Naive thymus-derived CD4-positive, alpha-beta T cell (primary cell): ENCODE measurements at regions not wholly inside any gene's neighbourhood (a gene's known extent, or its start where the extent isn't known, plus 50 kb on each side); places are given as distances from the start of the nearest gene placed in this dataset.

Experiments
- ATAC-seq: fragments of 150-1000 bp; cut with Tn5 transposase; 2 replicates; pipeline ENCODE4 v1.10.0; 2021; ENCODE audit warnings: mild to moderate bottlenecking, moderate library complexity
- CTCF ChIA-PET: fragments of 350-600 bp; sonication (Branson Sonifier 250); formaldehyde crosslinking; loops from one replicate; lab custom pipeline; 2021; ENCODE audit warnings: antibody characterized with exemption; lab: Charles Lee
- POLR2A ChIA-PET: fragments of 350-600 bp; sonication (Branson Sonifier 250); formaldehyde crosslinking; loops from one replicate; lab custom pipeline; 2021; ENCODE audit warnings: antibody characterized with exemption, inconsistent platforms; lab: Charles Lee
- DNase-seq, 9 donors: peaks; one replicate each; pipeline versions ENCODE4 v3.0.0 to v3.0.0-alpha.2; 2020 to 2022; ENCODE audit warnings: mixed read lengths in 1 of 9
- H3K27ac ChIP-seq: one replicate; pipeline ENCODE4 v1.7.0; 2013; ENCODE audit warnings: mild to moderate bottlenecking, low read depth, low read length, moderate library complexity
- H3K27me3 ChIP-seq, 2 donors: one replicate each; pipeline ENCODE4 v1.7.0; 2013; ENCODE audit warnings: low read length in 2 of 2, mild to moderate bottlenecking in 2 of 2, moderate library complexity in 2 of 2; ENCODE audit not compliant: control insufficient read depth in 2 of 2, insufficient read depth in 2 of 2
- H3K36me3 ChIP-seq, 3 experiments: 1 replicate in 2 of 3; 2 replicates in 1 of 3; pipeline ENCODE4 v1.7.0; 2013; ENCODE audit warnings: low read length in 3 of 3, mild to moderate bottlenecking in 3 of 3, moderate library complexity in 1 of 3; ENCODE audit not compliant: insufficient read depth in 3 of 3, control insufficient read depth in 2 of 3
- H3K4me1 ChIP-seq, 2 donors: one replicate each; pipeline ENCODE4 v1.7.0; 2013; ENCODE audit warnings: low read length in 2 of 2, mild to moderate bottlenecking in 2 of 2, moderate library complexity in 1 of 2; ENCODE audit not compliant: control insufficient read depth in 2 of 2, insufficient read depth in 2 of 2
- H3K4me3 ChIP-seq: 2 replicates; pipeline ENCODE4 v1.7.0; 2013; ENCODE audit warnings: mild to moderate bottlenecking, low read length
- H3K9me3 ChIP-seq, 3 experiments: 1 replicate in 2 of 3; 2 replicates in 1 of 3; pipeline ENCODE4 v1.7.0; 2013; ENCODE audit warnings: low read length in 3 of 3; ENCODE audit not compliant: control insufficient read depth in 2 of 3
- H3K27ac Mint-ChIP-seq, 9 donors: one replicate each; pipeline ENCODE4 v1.8.0; 2020 to 2022; ENCODE audit warnings: mixed read lengths in 9 of 9, mild to moderate bottlenecking in 8 of 9, moderate library complexity in 5 of 9, inconsistent platforms in 2 of 9
- H3K27me3 Mint-ChIP-seq, 5 donors: one replicate each; pipeline ENCODE4 v1.8.0; 2021 to 2022; ENCODE audit warnings: mixed read lengths in 5 of 5, mild to moderate bottlenecking in 1 of 5
- H3K36me3 Mint-ChIP-seq, 5 donors: one replicate each; pipeline ENCODE4 v1.8.0; 2020 to 2022; ENCODE audit warnings: mixed read lengths in 5 of 5, mild to moderate bottlenecking in 3 of 5, inconsistent platforms in 1 of 5
- H3K4me1 Mint-ChIP-seq, 7 donors: one replicate each; pipeline ENCODE4 v1.8.0; 2020 to 2022; ENCODE audit warnings: mixed read lengths in 7 of 7, mild to moderate bottlenecking in 3 of 7, inconsistent platforms in 1 of 7
- H3K4me3 Mint-ChIP-seq, 10 donors: one replicate each; pipeline ENCODE4 v1.8.0; 2020 to 2022; ENCODE audit warnings: mild to moderate bottlenecking in 10 of 10, mixed read lengths in 10 of 10, moderate library complexity in 6 of 10, inconsistent platforms in 2 of 10
- H3K9me3 Mint-ChIP-seq, 11 donors: one replicate each; pipeline ENCODE4 v1.8.0; 2020 to 2022; ENCODE audit warnings: mixed read lengths in 11 of 11, mild to moderate bottlenecking in 4 of 11, inconsistent platforms in 1 of 11, moderate library complexity in 1 of 11
- intact Hi-C, 2 donors: fragments of 100-400 bp; cut with micrococcal nuclease; formaldehyde crosslinking; loops; one replicate each; pipeline ENCODE4 v1.15.1; 2023

- POLR2A ChIA-PET, result no interaction called here
- Mint-ChIP-seq H3K4me1 (no peaks in the 10 kb centered on the region), H3K4me3 (no peak overlapping the region), H3K27ac (no peak overlapping the region), H3K27me3 (peaks cover 0 to 6% (median 0%) of the 10 kb centered on the region in 5 donors), H3K9me3 (peaks cover 2 to 22% (median 13%) of the 10 kb centered on the region in 11 donors), H3K36me3 (no peaks in the 10 kb centered on the region)
- CTCF ChIA-PET, result no interaction called here
- Histone ChIP-seq H3K36me3 (no peaks in the 10 kb centered on the region), H3K27me3 (no peaks in the 10 kb centered on the region), H3K4me1 (no peaks in the 10 kb centered on the region), H3K9me3 (peaks cover 0 to 4% (median 0%) of the 10 kb centered on the region in 3 experiments), H3K4me3 (no peak overlapping the region), H3K27ac (no peak overlapping the region)
- intact Hi-C loops, result no loop called here
- no peak for ATAC-seq
- no peak for DNase-seq
These were observed 330.1 kb upstream of the HAND2 start for GRCh38 chr4:173860094-173860493.

GRCh38 chr4:173859091-173859713, 329.2 kb upstream of the HAND2 start:
- Histone ChIP-seq H3K27ac (no peak overlapping the region), H3K4me1 (no peaks in the 10 kb centered on the region), H3K27me3 (no peaks in the 10 kb centered on the region), H3K9me3 (peaks cover 0 to 4% (median 0%) of the 10 kb centered on the region in 3 experiments), H3K36me3 (no peaks in the 10 kb centered on the region), H3K4me3 (no peak overlapping the region)
- intact Hi-C loops, result no loop called here
- DNase-seq (no peak), ATAC-seq (no peak)
- H3K9me3 Mint-ChIP-seq, result peaks cover 0 to 19% (median 5%) of the 10 kb centered on the region in 11 donors
- no peaks in the 10 kb centered on the region for H3K36me3 Mint-ChIP-seq
- no peak overlapping the region for H3K4me3 Mint-ChIP-seq
- H3K27me3 Mint-ChIP-seq, result peaks cover 0 to 6% (median 0%) of the 10 kb centered on the region in 5 donors
- POLR2A ChIA-PET, result no interaction called here
- no peaks in the 10 kb centered on the region for H3K4me1 Mint-ChIP-seq
- CTCF ChIA-PET, result no interaction called here
- H3K27ac Mint-ChIP-seq, result no peak overlapping the region

DNA sequence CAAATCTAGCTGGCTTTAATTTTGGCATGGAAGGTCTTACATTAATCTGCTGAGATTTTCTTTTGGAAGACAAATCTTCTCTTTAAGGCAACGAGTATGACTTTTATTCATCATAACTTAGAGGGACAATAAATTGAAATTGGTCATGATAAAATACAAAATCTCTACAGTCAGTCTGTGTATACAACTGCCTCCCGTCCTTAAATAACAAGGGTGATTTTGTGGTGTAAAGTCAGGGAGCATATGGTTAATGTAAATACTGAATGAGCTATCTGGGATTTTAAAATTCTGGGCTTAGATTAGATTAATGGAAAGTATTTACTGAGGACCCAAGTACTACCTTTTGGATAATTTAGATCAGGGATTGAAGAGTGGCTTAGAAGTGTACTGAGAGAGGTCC, 328.4 kb upstream of the HAND2 start:
- peaks cover 0 to 6% (median 0%) of the 10 kb centered on the region in 5 donors for H3K27me3 Mint-ChIP-seq
- H3K4me3 Mint-ChIP-seq, result no peak overlapping the region
- no peak for DNase-seq
- H3K9me3 Mint-ChIP-seq, result peaks cover 0 to 16% (median 3%) of the 10 kb centered on the region in 11 donors
- ChIA-PET CTCF (no interaction called here), POLR2A (no interaction called here)
- no peaks in the 10 kb centered on the region for H3K9me3 ChIP-seq
- H3K27ac Mint-ChIP-seq, result no peak overlapping the region
- H3K4me1 ChIP-seq, result no peaks in the 10 kb centered on the region
- H3K4me1 Mint-ChIP-seq, result no peaks in the 10 kb centered on the region
- H3K27ac ChIP-seq, result no peak overlapping the region
- H3K27me3 ChIP-seq, result no peaks in the 10 kb centered on the region
- no peak for ATAC-seq
- intact Hi-C loops, result no loop called here
- no peak overlapping the region for H3K4me3 ChIP-seq
- no peaks in the 10 kb centered on the region for H3K36me3 Mint-ChIP-seq
- H3K36me3 ChIP-seq, result no peaks in the 10 kb centered on the region

DNA sequence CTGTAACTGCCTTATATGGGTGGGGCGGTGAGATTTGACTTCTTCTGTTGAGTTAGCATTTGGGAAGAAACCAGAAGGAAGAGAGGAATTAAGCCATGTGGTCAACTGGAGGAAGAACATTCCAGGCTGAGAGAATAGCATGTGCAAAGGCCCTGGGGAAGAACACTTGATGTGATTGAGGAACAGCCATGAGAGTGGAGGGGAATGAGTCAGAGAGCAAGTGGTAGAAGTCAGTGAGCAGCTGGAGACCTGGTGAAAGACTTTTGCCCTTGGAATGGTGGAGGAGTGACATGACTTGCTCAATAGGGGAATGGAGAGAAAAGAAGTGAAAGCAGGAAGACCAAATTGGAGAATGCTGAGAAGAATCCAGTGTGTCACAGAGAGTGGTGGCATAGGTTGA, 327.8 kb upstream of the HAND2 start:
- peaks cover 0 to 6% (median 0%) of the 10 kb centered on the region in 5 donors for H3K27me3 Mint-ChIP-seq
- intact Hi-C loops, result no loop called here
- H3K36me3 ChIP-seq, result no peaks in the 10 kb centered on the region
- H3K36me3 Mint-ChIP-seq, result no peaks in the 10 kb centered on the region
- H3K4me1 Mint-ChIP-seq, result no peaks in the 10 kb centered on the region
- no peaks in the 10 kb centered on the region for H3K27me3 ChIP-seq
- no peaks in the 10 kb centered on the region for H3K4me1 ChIP-seq
- H3K27ac ChIP-seq, result no peak overlapping the region
- DNase-seq, result no peak
- no peaks in the 10 kb centered on the region for H3K9me3 ChIP-seq
- CTCF ChIA-PET, result no interaction called here
- POLR2A ChIA-PET, result no interaction called here
- peaks cover 0 to 16% (median 2%) of the 10 kb centered on the region in 11 donors for H3K9me3 Mint-ChIP-seq
- no peak for ATAC-seq
- no peak overlapping the region for H3K4me3 ChIP-seq
- H3K4me3 Mint-ChIP-seq, result no peak overlapping the region
- H3K27ac Mint-ChIP-seq, result no peak overlapping the region

DNA sequence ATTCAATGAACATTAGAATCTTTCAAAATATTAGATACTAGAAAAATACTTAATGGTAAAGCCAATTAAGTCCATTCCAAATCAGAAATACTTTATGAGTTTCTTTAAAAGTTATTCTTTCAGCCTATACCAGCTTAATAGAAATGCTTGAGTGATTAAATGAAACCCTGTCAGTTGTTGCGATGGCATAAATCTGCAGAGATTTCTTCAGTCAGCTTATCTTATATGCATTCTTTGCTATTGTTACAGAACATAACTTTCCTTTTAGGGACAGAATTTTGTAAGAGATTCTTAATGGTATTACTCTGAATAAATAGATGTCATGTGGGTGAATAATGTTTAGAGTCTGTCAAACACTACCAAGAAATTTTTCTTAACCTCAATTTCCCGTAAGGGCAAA, 325.0 kb upstream of the HAND2 start:
- H3K27ac Mint-ChIP-seq, result no peak overlapping the region
- H3K27me3 ChIP-seq, result no peaks in the 10 kb centered on the region
- no peak for DNase-seq
- H3K27me3 Mint-ChIP-seq, result peaks cover 0 to 9% (median 0%) of the 10 kb centered on the region in 5 donors
- no peaks in the 10 kb centered on the region for H3K36me3 Mint-ChIP-seq
- no peaks in the 10 kb centered on the region for H3K36me3 ChIP-seq
- no peaks in the 10 kb centered on the region for H3K4me1 Mint-ChIP-seq
- H3K4me3 ChIP-seq, result no peak overlapping the region
- no peak for ATAC-seq
- ChIA-PET POLR2A (no interaction called here), CTCF (interaction anchor here (0.7 kb wide), 1 partner anchor 27 kb away, joined by 3 read pairs; no protein-coding TSS in a partner anchor)
- no peak overlapping the region for H3K4me3 Mint-ChIP-seq
- H3K4me1 ChIP-seq, result no peaks in the 10 kb centered on the region
- H3K9me3 Mint-ChIP-seq, result peaks cover 0 to 14% (median 0%) of the 10 kb centered on the region in 11 donors
- no peaks in the 10 kb centered on the region for H3K9me3 ChIP-seq
- intact Hi-C loops, result no loop called here
- no peak overlapping the region for H3K27ac ChIP-seq

DNA sequence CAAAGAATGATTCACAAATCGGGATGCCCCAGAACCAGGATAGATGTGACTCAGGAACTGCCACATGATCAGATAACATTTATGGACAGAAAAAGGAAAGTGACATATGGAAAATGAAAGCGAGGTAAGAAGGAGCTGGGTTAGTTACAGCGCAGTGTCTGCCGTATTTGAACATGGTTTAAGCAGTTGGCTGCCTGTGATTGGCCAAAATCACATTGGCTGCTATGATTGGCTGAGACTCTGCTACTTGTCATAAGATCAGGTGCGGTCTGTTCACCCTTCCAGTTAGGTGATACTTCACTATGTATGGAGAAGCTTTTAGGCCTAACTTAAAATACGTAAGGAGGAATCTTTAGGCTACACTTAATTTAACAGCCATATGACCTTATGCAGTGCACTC, 322.7 kb upstream of the HAND2 start:
- ChIA-PET CTCF (interaction anchor here (0.6 kb wide), 1 partner anchor 21 kb away, joined by 3 read pairs; no protein-coding TSS in a partner anchor), POLR2A (no interaction called here)
- H3K4me1 Mint-ChIP-seq, result no peaks in the 10 kb centered on the region

DNA sequence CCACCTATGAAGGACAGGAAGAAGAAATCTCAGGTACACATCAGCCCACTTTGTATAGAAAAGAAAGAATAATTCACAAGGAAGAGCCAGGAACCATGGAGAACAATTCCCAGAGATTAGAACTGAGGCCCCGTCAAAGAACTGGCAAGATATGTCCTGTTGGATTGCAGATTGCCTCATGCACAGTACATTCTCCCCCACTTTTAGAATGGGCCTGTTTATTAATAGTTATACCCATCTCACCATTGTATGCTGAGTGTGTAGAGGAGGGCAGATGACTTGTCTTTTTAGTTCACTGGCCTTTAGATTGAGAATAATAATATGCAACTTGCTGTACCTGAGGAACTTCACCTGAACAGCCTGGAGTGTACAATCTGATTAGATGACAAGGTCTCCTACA, 315.6 kb upstream of the HAND2 start:
- Mint-ChIP-seq H3K9me3 (peaks cover 2 to 18% (median 7%) of the 10 kb centered on the region in 11 donors), H3K27ac (no peak overlapping the region), H3K4me3 (no peak overlapping the region), H3K4me1 (no peaks in the 10 kb centered on the region), H3K27me3 (peaks cover 0 to 5% (median 0%) of the 10 kb centered on the region in 5 donors), H3K36me3 (peaks cover 0 to 5% (median 0%) of the 10 kb centered on the region in 5 donors)
- Histone ChIP-seq H3K27ac (no peak overlapping the region), H3K4me3 (no peak overlapping the region), H3K9me3 (no peaks in the 10 kb centered on the region), H3K27me3 (no peaks in the 10 kb centered on the region), H3K4me1 (no peaks in the 10 kb centered on the region), H3K36me3 (no peaks in the 10 kb centered on the region)
- DNase-seq, result no peak
- CTCF ChIA-PET, result no interaction called here
- ATAC-seq, result no peak
- POLR2A ChIA-PET, result no interaction called here
- intact Hi-C loops, result no loop called here

More for the DNA sequence above, 322.7 kb upstream of the HAND2 start:
- Mint-ChIP-seq H3K27me3 (peaks cover 0 to 6% (median 0%) of the 10 kb centered on the region in 5 donors), H3K9me3 (peaks cover 0 to 15% (median 0%) of the 10 kb centered on the region in 11 donors), H3K36me3 (no peaks in the 10 kb centered on the region), H3K27ac (no peak overlapping the region), H3K4me3 (no peak overlapping the region)
- ATAC-seq (no peak), DNase-seq (no peak)
- Histone ChIP-seq H3K4me3 (no peak overlapping the region), H3K27me3 (no peaks in the 10 kb centered on the region), H3K36me3 (no peaks in the 10 kb centered on the region), H3K9me3 (no peaks in the 10 kb centered on the region), H3K4me1 (no peaks in the 10 kb centered on the region), H3K27ac (no peak overlapping the region)
- intact Hi-C loops, result no loop called here
